GM20431 (cell line): ENCODE measurements at regions not wholly inside any gene's neighbourhood (a gene's known extent, or its start where the extent isn't known, plus 50 kb on each side); places are given as distances from the start of the nearest gene placed in this dataset.
"Not testable (repeated sequence)": the region's sequence is repeated elsewhere in the genome, so short reads cannot be mapped to it uniquely, and the experiment has no call there.

ENCODE experiments used
- in situ Hi-C: fragments of 300-500 bp; cut with MseI, MboI; formaldehyde crosslinking; loops from one replicate; pipeline ENCODE4 v1.15.0; 2020; ENCODE audit warnings: low sequenced_read_pairs; ENCODE audit not compliant: unreplicated experiment

- in situ Hi-C loops = no loop called here
Observed at GRCh38 chr5:96483878-96484277, 50.8 kb upstream of the PCSK1 start.

DNA sequence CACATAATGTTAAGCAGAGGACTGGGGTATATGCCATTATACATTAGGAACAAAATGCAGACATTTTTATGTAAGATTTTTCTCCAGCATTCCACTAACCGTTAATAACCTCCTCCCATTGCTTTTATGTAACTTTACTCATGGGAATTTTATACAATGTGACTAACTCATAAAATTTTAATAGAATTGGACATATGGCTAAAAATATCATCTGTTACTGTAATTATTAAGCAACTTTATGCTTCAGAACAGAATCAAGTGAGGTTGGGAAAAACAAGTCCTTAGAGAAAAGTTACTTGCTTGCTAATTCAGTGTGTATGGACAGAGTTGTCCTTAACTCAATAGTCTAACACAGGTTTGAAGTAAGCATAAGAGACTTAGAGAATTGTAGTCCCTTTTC is 54.8 kb upstream of the PCSK1 start:
- in situ Hi-C loops = no loop called here

DNA sequence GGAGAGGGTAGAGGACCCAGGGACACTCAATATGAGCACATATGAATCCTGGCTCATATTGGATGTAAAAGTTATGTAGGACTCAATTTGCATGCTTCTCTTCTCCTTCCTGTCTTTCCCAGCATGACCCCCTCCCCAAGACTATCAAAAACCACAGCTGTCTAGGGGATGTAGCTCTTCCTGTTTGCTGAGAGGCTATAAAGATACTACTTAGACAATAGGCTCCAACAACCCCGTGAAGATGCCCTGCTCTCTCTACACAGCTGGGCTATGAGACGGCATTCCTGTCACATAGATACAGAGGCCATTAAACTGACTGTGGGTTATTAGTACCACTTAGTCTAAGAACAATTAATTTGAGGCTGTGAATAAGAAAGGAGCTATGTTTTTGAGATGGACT is 56.5 kb upstream of the PCSK1 start:
- in situ Hi-C loops = no loop called here

DNA sequence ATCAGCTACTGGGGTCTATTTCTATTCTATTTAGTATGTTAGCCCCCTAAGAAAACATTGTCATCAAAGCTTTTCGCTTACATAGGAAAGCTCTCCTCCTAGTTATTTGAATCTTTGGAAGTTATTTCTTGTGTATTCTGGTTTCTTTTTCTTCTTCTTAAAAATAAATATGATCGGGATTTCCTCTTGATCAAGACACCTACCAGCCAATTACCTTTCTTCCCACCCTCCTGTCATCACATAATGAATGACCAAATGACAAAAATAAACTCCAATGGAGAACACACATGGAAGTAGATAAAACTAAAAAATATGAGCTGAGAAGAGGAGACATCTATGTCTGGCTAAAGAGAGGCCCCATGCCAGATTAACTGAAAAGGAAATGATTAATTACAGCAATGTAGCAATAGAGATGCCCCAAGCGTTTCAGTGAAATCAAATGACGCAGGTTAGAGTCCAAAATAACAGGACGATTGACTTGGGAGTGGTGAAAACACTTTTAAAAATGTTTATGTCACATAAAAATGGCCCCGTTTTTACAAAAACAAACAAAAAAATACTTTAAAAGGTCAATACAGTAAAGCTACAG is 59.5 kb upstream of the PCSK1 start:
- in situ Hi-C loops = no loop called here

DNA sequence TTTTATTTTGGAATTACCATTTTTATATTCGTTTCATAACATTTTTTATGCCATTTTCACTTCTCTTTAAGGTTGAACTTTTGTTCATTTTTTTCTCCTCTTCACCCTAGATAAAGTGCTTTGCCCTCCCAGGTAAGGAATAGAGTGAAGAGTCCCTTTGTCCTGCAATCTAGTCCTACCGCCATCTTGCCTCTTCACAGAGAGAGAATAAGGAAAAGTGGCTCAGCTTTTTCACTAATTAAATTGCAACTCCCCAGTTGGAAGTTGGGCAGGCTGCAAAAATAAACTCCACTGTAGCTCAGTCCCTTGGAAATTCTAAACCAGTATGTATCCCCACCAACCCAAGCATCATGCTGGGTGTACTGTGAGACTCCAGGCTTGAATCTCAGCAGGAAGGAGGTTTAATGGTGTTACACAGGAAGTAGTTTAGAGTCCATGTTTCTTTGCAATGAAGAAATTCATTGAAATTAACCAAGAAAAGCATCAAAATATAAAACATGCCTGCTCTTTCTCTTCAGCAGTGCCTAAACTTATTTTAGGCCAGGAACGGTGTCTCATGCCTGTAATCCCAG is 60.3 kb upstream of the PCSK1 start:
- in situ Hi-C loops = no loop called here

DNA sequence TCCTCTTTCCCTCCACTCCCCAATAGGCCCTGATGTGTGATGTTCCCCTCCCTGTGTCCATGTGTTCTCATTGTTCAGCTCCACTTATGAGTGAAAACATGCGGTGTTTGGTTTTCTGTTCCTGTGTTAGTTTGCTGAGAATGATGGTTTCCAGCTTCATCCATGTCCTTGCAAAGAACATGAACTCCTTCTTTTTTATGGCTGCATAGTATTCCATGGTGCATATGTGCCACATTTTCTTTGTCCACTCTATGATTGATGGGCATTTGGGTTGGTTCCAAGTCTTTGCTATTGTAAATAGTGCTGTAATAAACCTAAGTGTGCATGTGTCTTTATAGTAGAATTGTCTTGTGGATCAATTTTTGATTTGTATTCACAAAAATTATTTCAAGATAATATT is 62.4 kb upstream of the PCSK1 start:
- in situ Hi-C loops = not testable (repeated sequence)

- in situ Hi-C loops = not testable (repeated sequence)
Observed at GRCh38 chr5:96497027-96497426, 64.0 kb upstream of the PCSK1 start.

DNA sequence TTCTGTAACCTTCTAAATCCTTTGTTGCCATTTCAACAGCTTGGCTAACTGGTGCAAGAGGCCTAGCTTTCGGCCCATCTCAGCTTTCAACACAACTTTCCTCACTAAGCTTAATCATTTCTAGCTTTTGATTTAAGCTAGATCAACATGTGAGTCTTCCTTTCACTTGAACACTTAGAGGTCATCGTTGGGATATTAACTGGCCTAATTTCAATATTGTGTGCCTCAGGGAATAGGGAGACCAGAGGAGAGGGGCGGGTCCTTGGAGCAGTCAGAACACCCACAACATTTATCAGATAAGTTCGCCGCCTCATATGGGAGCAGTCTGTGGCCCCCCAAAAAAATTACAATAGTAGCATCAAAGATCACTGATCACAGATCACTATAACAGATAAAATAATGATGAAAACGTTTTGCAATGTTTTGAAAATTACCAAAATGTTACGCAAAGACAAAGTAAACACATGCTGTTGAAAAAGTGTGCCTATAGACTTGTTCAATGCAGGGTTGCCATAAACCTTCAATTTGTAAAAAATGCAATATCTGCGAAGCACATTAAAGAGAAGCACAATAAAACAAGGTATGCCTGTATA is 66.8 kb upstream of the PCSK1 start:
- in situ Hi-C loops = no loop called here

DNA sequence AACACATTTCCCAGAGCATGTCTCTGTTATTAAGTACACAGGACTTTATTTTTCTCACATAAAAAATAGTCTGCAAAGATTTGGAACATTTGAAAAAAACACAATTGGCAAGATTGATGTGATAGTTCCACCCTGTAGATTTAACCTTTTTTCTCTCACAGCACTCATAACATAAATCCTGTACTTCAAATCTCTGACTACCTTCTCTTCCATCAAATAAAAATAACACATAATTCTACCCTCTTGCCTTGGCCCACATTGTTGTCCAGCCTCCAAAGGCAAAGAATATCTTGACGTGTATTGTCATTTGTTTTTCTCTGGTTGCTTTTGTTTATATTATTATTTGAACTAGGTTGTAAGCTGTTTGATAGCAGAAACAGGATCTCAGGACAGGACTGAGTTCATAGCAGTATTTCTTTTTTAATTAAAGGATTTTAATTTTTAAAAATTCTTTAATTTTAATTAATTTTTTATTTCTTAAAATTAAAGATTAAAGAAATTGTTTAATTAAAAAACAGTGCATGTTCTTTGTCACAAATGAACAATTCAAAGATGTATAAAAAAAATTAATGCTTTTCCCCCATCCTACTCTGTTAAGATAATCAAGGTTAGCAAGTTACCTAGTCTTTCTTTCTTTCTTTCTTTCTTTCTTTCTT is 69.1 kb upstream of the PCSK1 start:
- in situ Hi-C loops = no loop called here

DNA sequence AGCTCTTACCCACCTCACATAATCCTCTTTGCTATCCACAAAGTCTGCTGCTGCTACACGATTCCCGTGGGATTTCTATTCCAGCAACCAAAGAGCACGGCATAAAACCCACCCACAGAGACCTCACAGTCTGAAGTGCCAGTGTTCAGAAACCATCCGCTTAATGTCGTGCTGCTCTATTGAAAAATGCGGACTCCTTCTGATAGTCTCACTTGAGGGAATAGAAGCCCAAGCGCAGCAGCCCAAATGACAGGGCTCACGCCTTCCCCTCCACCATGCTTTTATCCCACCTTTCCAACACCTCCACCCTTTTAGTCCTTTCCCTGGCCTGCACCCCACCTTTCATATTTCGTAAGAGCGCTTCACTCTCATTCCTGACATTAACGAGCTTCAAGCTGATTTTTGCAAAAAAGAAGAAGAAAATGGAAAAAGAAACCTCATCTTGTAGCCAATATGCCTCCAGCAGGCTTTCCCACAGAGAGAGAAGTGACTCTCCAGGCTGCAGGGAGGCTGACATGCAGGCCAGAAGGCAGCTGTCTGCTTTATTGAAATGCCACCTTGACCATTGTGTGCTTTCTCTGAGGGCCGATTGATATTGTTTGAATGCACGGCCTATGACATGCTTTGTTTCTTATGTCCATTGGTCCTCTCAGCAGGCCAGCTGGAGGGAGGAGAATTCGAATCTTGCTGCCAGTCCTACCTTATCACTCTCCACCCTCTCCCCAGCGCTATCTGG is 70.6 kb upstream of the PCSK1 start:
- in situ Hi-C loops = no loop called here

- in situ Hi-C loops = no loop called here
Observed at GRCh38 chr5:96506376-96506775, 73.3 kb upstream of the PCSK1 start.

- in situ Hi-C loops = no loop called here
Observed at GRCh38 chr5:96506866-96507527, 73.9 kb upstream of the PCSK1 start.

GRCh38 chr5:96509316-96509715 is 76.3 kb upstream of the PCSK1 start:
- in situ Hi-C loops = no loop called here

DNA sequence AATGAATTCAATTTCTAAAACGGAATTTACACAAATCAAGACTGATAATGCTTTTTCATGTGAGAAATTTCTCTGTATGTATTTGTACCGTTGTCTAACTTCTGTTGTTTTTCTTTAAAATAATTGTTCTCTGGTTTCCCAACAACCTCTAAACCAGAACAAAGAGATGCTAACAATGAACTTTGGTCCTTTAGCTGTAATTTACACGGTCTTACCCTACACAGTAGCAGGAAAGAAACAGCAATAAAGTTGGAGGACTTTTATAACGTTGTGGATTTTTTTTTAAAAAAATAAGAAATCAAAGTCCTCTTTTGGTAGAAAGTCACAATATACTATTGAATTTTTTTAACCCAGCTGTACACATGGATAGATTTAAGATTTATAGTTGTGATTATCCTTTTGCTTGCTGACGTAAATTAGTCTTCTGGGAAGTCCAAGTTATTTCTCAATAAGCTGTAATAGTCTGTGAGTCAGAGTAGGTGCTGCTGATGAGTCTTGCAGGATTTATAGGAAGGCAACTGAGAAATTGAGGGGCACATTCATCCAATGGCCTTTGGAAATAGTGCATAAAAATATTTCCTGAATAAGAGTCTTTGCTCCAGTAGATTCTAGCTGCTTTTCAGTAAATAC is 76.8 kb upstream of the PCSK1 start:
- in situ Hi-C loops = no loop called here

- in situ Hi-C loops = no loop called here
Observed at GRCh38 chr5:96516631-96517071, 83.6 kb upstream of the PCSK1 start.

DNA sequence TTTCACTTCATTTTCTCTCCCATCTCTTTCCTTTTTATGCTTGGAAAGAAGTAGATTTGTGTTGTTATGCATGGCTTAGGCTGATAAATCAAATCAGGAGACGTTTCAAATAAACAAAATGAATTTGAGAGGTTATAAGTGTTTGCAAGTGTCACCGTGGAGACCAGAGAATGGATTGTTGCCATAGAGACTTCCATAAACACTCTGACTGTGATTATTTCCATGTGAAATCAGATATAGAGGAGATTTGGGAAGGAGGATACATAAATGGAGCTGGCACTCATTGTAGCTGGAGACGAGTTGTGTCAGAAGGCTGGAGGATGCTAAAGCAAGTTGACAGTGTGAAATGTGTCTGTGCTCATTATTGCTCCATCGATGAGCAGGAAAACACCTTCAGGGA is 84.2 kb upstream of the PCSK1 start:
- in situ Hi-C loops = no loop called here

GRCh38 chr5:96520345-96520744 is 87.3 kb upstream of the PCSK1 start:
- in situ Hi-C loops = no loop called here

GRCh38 chr5:96522635-96523355 is 89.7 kb upstream of the PCSK1 start:
- in situ Hi-C loops = no loop called here
